ENCODE measurements at regions not wholly inside any gene's neighbourhood (a gene's known extent, or its start where the extent isn't known, plus 50 kb on each side); places are given as distances from the start of the nearest gene placed in this dataset.

DNA sequence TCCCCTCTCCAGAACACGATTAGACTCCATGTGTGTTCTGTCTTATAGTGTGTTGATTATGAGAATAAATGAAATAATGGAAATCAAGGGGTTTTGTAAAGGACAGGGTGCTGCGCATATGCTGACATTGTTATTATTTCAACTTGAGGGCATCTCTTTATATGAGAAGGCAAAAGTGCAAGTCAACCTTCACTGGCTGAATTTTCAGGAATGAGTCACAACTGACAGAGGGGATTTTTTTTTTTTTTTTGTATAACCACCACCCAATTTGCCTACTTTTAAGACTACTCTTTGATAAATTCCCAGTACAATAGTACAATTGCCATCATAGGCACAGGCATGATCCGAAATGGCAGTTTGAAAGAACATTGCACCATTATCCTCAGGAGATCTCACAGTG, 419.2 kb upstream of the NMUR2 start:
- H3K4me3 ChIP-seq (ENCODE audit: low read depth, low read length): no peak overlapping the region
- DNase-seq (ENCODE audit: low read depth): no peak
- TF ChIP-seq, protein P1, sequence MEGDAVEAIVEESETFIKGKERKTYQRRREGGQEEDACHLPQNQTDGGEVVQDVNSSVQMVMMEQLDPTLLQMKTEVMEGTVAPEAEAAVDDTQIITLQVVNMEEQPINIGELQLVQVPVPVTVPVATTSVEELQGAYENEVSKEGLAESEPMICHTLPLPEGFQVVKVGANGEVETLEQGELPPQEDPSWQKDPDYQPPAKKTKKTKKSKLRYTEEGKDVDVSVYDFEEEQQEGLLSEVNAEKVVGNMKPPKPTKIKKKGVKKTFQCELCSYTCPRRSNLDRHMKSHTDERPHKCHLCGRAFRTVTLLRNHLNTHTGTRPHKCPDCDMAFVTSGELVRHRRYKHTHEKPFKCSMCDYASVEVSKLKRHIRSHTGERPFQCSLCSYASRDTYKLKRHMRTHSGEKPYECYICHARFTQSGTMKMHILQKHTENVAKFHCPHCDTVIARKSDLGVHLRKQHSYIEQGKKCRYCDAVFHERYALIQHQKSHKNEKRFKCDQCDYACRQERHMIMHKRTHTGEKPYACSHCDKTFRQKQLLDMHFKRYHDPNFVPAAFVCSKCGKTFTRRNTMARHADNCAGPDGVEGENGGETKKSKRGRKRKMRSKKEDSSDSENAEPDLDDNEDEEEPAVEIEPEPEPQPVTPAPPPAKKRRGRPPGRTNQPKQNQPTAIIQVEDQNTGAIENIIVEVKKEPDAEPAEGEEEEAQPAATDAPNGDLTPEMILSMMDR (IDR thresholded peaks at IDR 0.05; ENCODE audit: insufficient read depth, low read depth, low read length, missing control alignments): no peak

DNA sequence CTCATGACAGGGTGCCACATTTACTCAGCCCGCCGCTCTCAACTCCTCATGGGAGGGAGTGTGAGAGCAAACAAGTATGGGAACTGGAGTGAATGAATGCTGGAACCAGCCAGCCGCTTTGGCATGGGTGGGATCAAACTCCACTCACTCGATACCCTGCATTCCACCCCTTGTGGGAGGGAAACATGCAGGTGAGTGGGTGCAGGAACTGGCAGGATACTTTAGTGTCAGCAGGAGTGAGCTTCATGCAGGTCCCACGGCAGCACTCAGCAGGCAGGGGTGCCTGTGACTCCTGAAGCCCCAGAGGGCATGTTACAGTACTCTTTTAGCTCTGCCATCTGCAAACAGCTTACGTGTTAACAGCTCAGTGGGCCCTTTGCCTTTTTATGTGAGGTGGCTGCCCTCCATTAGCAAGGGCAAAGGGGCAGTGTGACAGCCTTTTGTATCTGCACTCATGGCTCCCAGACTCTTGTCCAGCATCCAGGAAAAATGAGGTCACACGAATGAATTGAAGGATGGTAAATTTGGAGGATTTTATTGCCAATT, 433.2 kb upstream of the NMUR2 start:
- TF ChIP-seq, protein P1 (IDR thresholded peaks at IDR 0.05; ENCODE audit: insufficient read depth, low read depth, low read length, missing control alignments): no peak

DNA sequence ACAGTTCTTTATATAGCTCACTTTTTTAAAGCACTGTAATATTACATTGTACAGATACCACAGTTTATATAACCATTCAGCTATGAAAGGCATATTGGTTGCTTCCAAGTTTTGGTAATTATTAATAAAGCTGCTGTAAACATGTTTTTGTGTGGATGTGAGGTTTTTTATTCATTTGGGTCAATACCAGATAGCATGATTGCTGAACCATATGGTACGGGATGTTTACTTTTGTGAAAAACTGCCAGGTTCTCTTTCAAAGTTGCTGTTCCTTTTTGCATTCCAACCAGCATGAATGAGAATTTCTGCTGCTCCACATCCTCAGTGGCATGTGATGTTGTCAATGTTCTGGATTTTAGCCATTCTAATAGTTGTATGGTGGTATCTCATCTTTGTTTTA, 439.6 kb upstream of the NMUR2 start:
- no peak overlapping the region for H3K4me3 ChIP-seq (ENCODE audit: low read depth, low read length)
- TF ChIP-seq, protein P1 (IDR thresholded peaks at IDR 0.05; ENCODE audit: insufficient read depth, low read depth, low read length, missing control alignments): no peak
- no peak for DNase-seq (ENCODE audit: low read depth)

More for the DNA sequence above, 433.2 kb upstream of the NMUR2 start:
- no peak for DNase-seq (ENCODE audit: low read depth)
- no peak overlapping the region for H3K4me3 ChIP-seq (ENCODE audit: low read depth, low read length)

DNA sequence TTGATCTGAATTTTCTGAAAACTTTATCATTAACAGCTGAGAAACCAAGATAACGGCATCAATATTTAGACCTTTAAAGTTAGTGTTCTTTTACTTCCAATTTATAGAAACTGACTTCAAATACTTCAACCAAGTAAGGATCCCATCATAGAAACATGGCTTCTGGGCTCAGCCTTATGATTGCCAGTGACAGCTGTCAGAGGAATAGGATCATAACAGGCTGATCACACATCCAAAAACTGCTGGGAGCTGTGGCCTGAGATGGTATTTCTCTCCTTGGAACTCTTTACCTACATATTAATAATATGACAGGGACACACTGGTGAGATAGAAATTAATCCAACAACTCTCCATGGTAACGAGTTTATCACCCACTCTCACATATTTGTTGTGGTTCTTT, 448.3 kb upstream of the NMUR2 start:
- DNase-seq (ENCODE audit: low read depth): no peak
- TF ChIP-seq, protein P1 (IDR thresholded peaks at IDR 0.05; ENCODE audit: insufficient read depth, low read depth, low read length, missing control alignments): no peak
- H3K4me3 ChIP-seq (ENCODE audit: low read depth, low read length): no peak overlapping the region

DNA sequence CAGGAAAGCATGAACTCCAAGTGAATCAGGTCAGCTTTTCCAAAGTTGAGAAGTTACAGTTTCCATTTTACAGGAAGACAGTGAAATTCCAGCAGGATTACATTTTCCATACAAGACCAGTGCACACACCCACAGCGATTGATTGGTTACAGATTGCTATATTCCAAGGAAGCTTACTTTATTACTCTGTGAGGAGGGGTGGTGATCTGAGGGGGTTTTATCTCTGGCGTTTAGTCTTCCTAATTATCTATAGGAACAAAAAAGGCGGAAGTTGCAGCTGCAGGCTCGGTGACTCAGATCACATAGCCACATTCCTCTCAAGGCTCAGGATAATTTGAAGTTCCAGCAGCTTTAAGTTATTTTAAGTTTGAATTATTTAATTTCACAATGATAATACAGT, 450.4 kb upstream of the NMUR2 start:
- DNase-seq (ENCODE audit: low read depth): no peak
- H3K4me3 ChIP-seq (ENCODE audit: low read depth, low read length): no peak overlapping the region
- TF ChIP-seq, protein P1 (IDR thresholded peaks at IDR 0.05; ENCODE audit: insufficient read depth, low read depth, low read length, missing control alignments): no peak

DNA sequence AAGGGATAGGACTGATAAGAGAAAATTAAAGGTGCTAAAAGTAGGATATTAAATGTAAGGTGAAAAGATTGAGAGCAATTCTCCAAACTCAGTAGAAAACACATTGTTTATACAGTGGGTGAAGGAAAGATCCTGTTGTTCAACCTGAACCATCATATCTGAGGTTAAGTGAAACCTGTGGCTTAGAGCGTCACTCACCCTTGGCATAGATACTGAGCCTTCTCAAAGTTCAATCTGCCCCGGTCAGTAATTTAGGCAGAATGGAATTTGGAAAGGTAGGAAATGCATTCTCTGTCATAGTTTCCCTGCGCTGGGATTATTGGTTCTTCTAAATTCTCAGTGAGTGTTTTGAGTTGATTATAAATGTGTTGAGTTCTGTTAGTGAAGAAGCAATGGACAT, 456.2 kb upstream of the NMUR2 start:
- TF ChIP-seq, protein P1 (IDR thresholded peaks at IDR 0.05; ENCODE audit: insufficient read depth, low read depth, low read length, missing control alignments): no peak
- H3K4me3 ChIP-seq (ENCODE audit: low read depth, low read length): no peak overlapping the region

DNA sequence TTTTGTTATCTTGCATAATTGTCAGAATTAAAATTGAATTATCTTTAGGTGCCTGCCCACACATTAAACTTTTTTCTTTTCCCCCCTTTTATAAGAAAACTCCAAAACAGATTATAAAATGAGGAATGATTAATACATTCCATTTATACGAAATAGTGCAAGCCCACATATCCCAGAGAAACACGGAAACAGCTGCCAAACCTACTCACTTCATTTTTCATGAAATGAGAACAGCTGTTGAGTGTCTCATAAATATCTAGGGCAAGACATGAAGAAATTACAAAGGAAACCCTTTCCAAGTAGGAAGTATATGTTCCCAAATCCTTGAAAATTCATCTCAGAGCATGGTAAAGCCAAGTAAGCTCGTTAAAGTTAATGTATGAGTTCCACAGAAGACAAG, 459.4 kb upstream of the NMUR2 start:
- TF ChIP-seq, protein P1 (IDR thresholded peaks at IDR 0.05; ENCODE audit: insufficient read depth, low read depth, low read length, missing control alignments): no peak
- DNase-seq (ENCODE audit: low read depth): no peak
- H3K4me3 ChIP-seq (ENCODE audit: low read depth, low read length): no peak overlapping the region

More for the DNA sequence above, 456.2 kb upstream of the NMUR2 start:
- DNase-seq (ENCODE audit: low read depth): no peak

All from GM12865 (cell line).